ENCODE measurements at regions not wholly inside any gene's neighbourhood (a gene's known extent, or its start where the extent isn't known, plus 50 kb on each side); places are given as distances from the start of the nearest gene placed in this dataset.

DNA sequence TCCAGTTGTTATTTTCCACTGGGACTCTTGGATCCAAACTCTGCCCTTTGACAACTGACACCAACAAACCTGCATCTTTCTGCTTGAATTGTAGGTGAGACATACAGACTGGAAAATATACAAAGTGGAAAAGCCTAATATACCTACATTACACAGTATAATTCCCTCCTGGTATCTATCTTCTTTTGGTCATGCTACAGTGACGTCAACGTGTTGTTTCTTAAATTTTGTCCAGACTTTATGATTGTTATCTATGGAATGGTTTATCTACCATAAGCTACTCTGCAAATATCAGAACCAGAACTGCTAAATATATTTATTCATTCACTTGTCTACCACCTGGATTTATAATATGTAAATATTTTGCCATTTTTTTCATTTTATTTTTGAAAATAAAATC is 264.3 kb upstream of the ZPLD1 start:
- POLR2A ChIA-PET: no interaction called here
- CTCF ChIA-PET: no interaction called here

DNA sequence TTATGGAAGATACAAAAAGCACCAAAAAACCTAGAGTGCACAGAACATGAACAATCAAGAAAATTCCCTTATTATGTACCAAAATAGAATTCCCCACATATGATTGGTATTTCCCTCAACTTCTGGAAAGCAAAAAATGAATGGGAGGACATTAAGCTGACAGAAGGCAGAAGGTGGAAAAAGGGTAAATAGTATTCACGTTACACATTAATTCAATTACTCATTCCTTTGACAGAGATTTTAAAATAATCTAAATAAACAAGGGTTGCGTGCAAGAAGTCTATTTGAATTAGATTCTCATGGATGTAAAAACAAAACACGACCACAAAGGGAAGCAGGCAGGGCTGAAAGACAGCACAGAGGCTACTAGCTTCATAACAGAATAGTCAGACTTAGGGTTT is 260.5 kb upstream of the ZPLD1 start:
- ChIA-PET CTCF (no interaction called here), POLR2A (no interaction called here)

DNA sequence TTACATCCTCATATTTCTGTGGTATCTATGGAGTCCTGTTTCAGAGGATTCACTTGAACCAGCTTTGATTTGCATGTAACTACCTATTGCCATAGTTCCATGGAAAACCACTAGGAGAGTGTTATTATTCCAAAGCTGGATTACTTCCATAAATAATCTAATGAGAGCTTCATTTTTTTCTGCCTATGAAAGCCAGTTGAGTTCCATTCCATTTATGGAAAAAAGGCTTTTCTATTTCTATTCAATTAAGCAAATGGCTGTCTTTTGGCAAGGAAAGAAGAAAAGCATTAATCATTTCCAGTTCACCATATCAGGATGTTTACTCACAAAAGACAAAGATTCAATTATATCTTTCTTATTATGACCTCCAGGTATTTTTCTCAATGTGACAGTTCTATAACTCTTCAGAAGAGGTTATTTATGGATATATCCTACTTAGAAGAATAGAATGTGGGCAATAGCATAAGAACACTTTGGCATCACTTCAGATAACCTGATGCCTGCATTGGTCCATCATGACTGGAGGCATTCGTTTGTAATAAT is 259.9 kb upstream of the ZPLD1 start:
- ChIA-PET POLR2A (no interaction called here), CTCF (no interaction called here)

DNA sequence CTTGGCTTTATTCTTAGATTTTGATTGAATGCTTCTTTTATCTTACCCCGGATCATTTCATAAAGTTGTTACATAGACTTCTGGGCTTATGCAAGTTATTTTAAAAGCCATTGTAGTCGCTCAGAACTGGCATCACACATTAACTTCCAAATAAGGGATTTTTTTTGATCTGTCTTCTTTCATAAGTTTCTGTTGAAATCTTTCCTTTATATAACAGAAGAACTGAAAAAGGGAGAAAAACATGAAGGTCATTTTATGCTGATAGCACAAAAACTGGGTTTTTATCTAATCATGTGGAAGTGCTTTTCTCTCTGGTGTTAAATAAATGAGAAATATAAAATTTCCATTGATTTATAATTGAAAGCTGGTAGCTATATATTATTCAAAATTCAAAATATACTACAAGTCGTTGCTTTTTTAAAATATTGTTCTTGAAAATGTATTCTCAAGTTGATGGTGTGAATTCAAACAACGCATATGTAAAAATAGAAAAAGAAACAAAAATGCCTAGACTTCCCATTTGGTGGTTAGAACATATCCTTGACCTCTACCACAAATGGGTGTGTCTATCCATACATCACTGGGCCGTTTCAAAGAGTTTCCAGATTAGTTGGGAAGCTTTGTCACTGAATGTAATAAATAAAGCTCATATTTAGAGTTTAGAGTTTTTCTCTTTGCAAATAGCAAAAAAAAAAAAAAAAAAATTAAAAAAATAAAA is 258.3 kb upstream of the ZPLD1 start:
- POLR2A ChIA-PET: no interaction called here
- CTCF ChIA-PET: interaction anchor here (1.1 kb wide), 1 partner anchor 374 kb away, joined by 3 read pairs; no protein-coding TSS in a partner anchor

DNA sequence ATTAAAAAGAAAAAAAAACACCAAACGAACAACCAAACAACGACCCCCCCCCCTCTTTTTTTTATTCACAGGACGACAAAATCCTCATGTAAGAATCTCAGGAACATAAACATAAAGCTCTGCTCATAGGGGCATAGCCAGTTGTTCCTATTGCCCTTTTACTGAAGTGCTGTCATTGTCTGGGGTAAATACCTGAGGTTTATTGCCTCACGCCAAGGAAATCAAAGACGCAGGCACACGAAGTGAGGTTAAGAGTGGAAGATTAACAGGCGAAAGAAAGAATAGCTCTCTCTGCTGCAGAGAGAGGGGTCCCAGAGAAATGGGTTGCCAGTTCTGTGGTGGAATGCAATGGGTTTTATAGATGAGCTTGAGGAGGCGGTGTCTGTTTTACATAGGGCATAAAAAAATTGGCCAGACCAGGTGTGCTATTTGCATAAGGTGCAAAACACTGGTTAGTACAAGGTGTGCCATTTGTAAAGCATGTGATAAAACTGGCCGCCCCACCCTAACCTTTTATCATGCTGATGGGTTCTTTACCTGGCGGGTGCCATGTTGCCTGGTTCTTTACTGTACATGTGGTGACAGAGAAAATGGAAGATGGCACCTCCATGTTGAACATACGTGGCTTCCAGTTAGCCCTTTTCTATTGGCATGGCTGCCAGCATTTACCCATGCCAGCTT is 257.6 kb upstream of the ZPLD1 start:
- CTCF ChIA-PET: interaction anchor here (1.1 kb wide), 1 partner anchor 375 kb away, joined by 3 read pairs; no protein-coding TSS in a partner anchor
- POLR2A ChIA-PET: no interaction called here

DNA sequence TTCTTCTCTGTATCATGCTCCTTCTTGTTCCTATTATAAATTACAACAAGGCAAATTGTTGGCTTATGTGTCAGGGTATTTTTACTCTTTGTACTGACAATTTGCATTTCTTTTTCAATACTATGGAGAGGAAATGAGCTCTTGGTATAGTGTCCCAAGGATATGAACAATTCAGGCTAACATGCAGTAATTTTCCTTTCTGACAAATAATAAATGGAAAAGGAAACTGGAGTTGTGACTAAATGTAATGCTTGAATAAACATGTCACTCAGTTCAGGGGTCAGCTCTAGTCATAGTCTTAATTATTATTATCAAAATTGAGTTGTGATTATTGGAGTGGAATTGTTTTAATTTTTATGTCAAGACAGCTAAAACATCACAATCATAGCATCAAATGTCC is 256.0 kb upstream of the ZPLD1 start:
- ChIA-PET CTCF (no interaction called here), POLR2A (no interaction called here)

DNA sequence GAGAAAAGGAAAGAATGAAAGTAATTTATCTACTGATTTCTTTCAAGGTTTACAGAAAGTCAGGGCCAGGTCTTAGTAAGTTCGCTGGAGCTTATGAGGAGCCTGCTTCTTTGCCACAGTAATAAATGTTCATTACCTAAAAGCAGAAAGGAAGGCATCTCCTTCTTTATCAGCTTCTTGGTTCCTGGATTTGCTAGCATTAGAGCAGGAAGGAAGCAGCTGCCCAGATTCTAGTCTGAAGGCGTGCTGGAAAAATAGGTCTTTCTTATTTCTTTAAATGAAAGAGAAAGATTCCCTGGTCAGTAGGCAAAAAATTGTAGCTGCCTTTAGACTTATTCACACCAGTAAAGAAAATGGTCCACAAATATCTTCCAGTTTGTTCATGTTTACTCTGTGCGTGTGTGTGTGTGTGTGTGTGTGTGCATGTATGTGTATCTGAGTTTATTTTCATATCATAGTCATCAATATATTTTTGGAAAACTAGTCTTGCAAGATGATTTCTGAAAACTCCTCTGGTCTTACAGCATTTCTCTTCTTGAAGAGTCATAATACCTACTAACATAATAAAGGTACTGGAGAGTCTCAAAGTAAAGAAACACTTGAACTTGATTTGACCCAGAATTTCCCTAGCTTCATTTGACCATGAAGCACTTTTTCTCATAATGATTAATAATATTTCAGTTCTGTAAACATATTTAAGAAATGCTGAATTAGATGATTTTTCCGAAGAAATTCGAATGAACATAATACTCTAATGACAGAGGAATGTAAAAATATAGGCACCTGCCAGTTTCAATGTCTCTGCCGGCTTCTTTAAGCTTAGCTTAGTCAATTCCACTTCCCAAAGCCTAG is 255.3 kb upstream of the ZPLD1 start:
- ChIA-PET CTCF (no interaction called here), POLR2A (no interaction called here)

DNA sequence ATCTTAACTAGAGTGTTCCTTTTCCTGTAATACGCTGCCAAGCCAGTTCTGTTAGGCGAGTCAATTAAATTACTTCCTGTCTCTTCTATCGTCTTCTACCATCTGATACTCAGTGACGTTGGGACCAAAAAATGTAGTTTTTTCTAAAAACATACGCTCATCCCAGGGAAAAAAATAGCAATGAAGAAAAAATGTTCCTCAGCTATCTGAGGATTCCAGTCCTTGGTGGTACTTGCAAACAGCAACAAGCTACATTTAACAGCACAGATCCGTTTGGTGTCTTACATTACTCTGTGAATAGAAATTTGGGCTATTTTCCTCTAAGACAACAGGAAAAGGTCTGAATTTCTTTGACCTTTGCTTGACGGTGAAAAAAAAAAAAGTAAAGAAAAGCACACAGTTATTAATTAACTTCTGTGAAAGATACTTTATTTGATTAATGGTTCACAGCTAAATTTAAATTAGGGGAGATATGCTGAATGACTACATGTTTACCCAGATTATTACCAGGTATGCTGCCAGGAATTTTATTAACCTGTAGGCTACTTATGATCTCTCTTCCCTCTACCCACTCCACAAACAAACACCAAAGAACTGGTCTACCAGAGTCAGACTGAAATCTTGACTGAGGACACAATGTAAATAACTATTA is 254.4 kb upstream of the ZPLD1 start:
- ChIA-PET CTCF (no interaction called here), POLR2A (no interaction called here)

DNA sequence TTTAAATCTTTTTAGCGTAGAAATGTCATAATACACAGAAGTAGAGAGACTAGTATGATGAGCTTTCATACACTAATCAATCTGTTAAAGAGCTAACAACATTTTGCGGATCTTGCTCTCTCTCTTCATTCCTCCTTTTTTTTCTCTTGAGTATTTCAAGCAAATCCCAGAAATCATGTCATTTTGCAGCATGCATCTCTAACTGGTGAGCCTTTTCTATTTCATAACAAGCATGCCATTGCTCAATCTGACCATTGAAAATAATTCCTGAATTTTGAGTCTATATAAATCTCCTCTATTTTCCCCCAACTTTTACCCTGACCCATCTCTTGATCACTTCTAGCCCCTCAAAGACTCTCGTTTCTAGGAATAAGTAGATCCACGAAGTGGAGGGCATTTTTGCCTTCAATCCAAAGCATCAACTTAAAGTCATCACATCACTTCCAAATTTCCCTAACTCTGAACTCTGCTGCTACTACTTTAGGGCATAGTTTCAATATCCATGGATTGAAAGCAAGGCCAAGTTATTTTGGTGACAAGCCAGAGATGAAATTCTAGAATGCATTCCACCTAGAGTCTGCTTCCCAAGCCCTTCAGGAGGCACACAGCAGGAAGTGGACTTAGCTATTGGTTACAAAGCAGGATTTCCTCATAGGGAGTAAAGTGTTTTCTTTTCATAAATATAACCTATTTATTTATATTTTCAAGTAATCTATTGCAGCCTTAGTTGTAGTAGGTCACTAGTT is 253.5 kb upstream of the ZPLD1 start:
- CTCF ChIA-PET: no interaction called here
- POLR2A ChIA-PET: no interaction called here

DNA sequence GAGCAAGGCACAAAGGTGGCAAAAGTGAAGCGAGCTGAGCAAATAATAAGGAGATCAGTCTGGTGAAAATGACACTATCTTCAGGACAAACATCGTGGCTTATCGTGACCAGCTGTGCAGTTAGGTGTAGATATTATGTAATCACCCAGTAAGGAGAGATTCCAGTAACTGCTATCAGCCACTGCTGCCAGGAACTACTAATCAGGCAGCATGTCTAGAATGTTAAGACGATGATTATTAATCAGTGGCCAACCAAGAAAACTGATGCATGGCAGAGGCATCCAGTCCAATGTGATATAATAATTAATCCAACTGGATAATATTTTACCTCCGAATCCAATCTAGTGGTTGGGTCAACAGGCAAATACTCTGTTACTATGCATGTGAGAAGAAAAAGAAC is 252.7 kb upstream of the ZPLD1 start:
- ChIA-PET CTCF (no interaction called here), POLR2A (no interaction called here)

DNA sequence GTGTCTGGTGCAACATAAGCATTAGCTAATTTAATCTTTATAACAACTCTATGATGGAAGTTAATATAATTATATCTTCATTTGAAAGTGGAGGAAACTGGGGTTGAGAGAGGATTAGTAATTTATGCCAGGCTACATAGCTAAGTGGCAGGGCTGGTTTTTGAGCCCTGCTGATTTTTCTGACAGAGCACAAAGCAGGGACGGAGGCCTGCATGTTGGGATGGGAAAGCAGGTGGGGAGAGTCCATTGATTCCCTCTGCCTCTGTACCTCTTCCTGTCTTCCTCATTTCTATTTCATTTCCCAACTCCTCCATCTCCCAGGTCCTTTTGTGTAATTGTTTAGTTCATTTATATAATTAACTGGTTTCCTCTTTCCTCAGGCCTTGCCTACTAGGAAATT is 251.6 kb upstream of the ZPLD1 start:
- POLR2A ChIA-PET: no interaction called here
- CTCF ChIA-PET: no interaction called here

DNA sequence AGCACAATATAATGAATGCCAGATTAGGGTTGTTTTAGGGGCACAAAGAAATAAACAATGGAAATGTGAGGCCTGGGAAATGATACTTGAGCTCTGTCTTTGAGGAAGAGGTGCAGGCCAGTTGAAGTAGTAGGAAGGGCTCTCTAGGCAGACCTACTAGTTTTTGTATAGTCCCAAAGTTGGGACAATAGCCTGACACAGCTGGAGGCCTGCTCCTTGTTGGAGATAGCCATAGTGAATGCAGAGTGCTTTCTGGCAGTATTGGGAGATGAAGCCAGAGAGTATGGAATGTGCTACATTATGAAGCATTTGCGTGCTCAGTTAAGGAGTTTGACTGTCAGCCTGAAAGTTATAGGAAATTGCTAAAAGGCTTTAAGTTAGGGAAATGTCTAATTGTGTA is 251.2 kb upstream of the ZPLD1 start:
- POLR2A ChIA-PET: no interaction called here

DNA sequence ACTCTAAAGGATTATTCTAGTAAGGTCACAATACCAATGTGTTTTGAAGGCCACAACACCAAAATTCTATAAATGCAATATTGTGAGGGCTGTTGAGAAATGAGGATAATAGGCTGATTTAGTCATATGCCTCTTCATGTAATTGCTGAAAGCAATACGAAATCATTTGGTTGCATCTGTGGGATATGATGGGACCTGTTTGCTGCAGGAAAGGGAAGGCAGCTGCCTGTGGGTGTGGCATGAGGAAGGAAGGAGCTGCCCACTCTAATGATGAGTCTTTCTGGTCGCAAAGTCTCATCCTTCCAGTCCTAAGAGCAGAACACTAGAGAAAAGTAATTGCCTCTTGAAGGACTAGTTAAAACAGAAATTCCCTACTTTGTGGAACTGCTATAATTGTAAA is 245.3 kb upstream of the ZPLD1 start:
- POLR2A ChIA-PET: no interaction called here
- CTCF ChIA-PET: no interaction called here

More for the DNA sequence above, 251.2 kb upstream of the ZPLD1 start:
- CTCF ChIA-PET: no interaction called here

DNA sequence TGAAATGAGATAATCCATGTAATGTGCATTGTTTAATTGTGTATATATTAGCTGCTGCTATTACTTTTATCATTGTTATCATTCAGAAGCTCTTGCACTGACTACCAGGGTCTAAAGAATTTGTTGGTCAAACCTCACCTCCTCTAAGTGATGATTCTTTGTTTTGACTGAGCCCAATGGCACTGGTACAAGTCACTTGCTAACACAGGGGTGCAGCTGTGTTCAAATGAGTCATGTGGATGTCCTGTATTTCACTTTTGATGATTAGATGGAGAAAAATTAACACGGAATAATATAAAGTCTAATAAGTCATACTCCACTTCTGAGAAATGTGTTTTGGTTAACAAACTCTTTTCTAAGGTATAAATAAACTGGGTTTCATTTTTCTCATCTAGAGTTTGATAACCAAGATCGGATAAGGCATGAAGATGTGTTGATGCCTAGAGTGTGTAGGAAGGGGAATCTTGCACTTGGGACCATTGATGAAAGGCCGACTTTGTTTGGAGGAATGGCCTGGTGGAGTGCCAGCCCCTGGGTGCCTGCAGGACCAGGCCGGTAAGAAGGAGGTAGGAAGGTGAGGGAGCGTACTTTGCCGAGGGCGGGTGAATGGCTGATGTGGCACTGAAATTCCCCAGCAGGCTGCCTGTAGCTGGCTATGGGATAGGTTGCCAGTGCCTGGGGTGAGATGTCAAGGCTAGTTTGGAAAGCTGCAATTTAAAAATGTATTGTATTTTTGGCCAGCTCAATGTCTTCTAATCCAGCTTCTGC is 244.7 kb upstream of the ZPLD1 start:
- CTCF ChIA-PET: no interaction called here
- POLR2A ChIA-PET: no interaction called here

DNA sequence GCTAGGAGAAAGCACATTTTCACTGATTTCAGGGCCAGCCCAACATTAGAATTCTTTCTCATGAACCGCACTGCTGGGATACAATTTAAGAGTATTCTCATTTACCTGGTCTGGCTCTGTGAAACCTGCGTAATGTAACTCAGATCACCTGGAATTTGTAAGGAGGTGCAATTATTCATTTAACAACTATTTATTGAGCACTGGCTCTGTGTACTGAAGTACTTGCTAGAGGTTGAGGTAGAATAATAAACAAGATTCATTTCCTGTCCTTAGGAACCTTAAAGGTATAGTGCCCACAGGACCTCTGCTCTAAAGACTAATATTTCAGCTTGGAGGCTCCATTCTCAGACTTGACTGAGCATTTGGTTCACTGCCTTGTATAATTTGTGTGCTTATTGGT is 242.2 kb upstream of the ZPLD1 start:
- POLR2A ChIA-PET: no interaction called here
- CTCF ChIA-PET: no interaction called here

DNA sequence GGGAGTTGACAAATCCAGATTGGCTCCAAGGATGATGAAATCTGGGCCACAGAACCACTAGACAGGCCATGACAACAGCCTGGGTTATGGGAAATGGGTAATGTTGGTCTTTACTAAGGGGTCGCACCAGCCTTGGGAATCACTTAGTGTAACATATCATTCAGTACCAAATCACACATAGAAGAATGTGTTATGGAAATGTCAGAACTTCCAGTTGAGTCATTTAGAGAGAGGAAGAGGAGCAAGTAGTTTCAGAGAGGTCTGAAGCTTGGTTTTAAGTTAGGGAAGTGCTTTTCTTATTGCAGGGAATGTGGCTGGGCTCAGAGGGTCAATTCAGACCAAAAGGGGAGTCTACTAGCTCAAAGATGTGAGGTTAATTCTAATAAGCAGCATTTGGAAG is 241.6 kb upstream of the ZPLD1 start:
- ChIA-PET CTCF (no interaction called here), POLR2A (no interaction called here)

DNA sequence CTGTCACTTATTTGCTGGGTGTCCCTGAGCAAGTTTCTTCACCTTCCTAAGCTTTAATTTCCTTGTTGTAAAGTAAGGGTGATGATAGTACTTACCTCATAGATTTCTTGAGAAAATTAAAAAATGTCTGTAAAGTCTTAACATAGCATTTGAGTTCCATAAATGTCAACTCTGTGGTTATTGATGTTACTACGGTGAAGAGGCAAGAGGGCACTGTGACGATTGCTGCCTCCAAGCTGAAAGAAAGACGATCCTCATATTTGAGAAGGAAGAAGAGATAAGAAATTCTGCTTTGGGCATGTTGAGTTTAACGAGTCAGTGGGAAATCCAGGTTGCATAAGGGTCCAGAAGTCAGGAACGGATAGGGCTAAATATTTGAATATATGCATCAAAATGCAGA is 240.8 kb upstream of the ZPLD1 start:
- CTCF ChIA-PET: no interaction called here

DNA sequence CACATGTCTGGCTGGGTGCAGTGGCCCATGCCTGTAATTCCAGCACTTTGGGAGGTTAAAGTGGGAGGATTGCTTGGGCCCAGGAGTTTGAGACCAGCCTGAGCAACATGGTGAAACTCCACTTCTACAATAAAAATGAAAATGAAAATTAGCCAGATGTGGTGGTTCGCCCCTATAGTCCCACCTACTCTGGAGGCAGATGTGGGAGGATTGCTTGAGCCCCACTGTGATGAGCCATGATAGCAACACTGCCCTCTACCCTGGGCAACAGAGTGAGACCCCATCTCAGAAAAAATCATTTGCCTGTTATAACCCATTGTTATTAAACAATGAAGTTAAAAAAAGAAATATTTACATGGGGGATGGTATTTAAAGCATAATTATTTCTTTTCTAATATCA is 240.1 kb upstream of the ZPLD1 start:
- CTCF ChIA-PET: no interaction called here

More for the DNA sequence above, 240.8 kb upstream of the ZPLD1 start:
- POLR2A ChIA-PET: no interaction called here

More for the DNA sequence above, 240.1 kb upstream of the ZPLD1 start:
- POLR2A ChIA-PET: no interaction called here

All from activated CD8-positive, alpha-beta memory T cell treated with anti-CD3 and anti-CD28 coated beads for 36 hours (primary cell).